PC-3 (cell line): ENCODE measurements at regions not wholly inside any gene's neighbourhood (a gene's known extent, or its start where the extent isn't known, plus 50 kb on each side); places are given as distances from the start of the nearest gene placed in this dataset.

ENCODE experiments used
- ATAC-seq: fragments of 200-7000 bp; cut with Tn5 transposase; 2 replicates; pipeline ENCODE4 v1.9.1; 2020; ENCODE audit warnings: mild to moderate bottlenecking, moderate library complexity
- BruUV-seq: library from RNA; stranded (reverse); fragments of 400-500 nt; replicated peaks from 2 replicates; lab custom pipeline; 2021; lab: Mats Ljungman, UMichigan
- CTCF ChIA-PET: fragments of 300-600 bp; sonication (Branson Sonifier 250); formaldehyde crosslinking; loops from one replicate; lab custom pipeline; 2022; ENCODE audit warnings: antibody characterized with exemption; lab: Charles Lee
- POLR2A ChIA-PET: fragments of 300-600 bp; sonication (Branson Sonifier 250); formaldehyde crosslinking; loops from one replicate; lab custom pipeline; 2022; ENCODE audit warnings: antibody characterized with exemption; ENCODE audit not compliant: unreplicated experiment; lab: Charles Lee
- DNase-seq: peaks from one replicate; pipeline ENCODE4 v3.0.0-alpha.2; 2015
- H2AFZ ChIP-seq: fragments of 300-600 bp; sonication (generic); 2 replicates; pipeline ENCODE4 v1.6.0; 2016; ENCODE audit warnings: antibody characterized with exemption, low read length
- H3F3A ChIP-seq: fragments of 300-600 bp; sonication (generic); one replicate; pipeline ENCODE4 v1.6.0; 2017; ENCODE audit warnings: antibody characterized with exemption, low read length, control low read depth, mild to moderate bottlenecking; ENCODE audit not compliant: unreplicated experiment
- H3K27ac ChIP-seq: fragments of 300-600 bp; sonication (generic); 2 replicates; pipeline ENCODE4 v1.5.1; 2016; ENCODE audit warnings: mild to moderate bottlenecking, low read length
- H3K27me3 ChIP-seq: fragments of 300-600 bp; sonication (generic); 2 replicates; pipeline ENCODE4 v1.6.1; 2016; ENCODE audit warnings: low read length, mixed read lengths
- H3K36me3 ChIP-seq: fragments of 300-600 bp; sonication (generic); 2 replicates; pipeline ENCODE4 v1.6.1; 2016; ENCODE audit warnings: low read depth, mixed run types, low read length, mixed read lengths
- H3K4me1 ChIP-seq: fragments of 300-600 bp; sonication (generic); 2 replicates; pipeline ENCODE4 v1.5.1; 2016; ENCODE audit warnings: low read length; ENCODE audit not compliant: insufficient read depth
- H3K4me2 ChIP-seq: fragments of 300-600 bp; sonication (generic); 2 replicates; pipeline ENCODE4 v1.6.0; 2016; ENCODE audit warnings: low read length
- H3K4me3 ChIP-seq: fragments of 300-600 bp; sonication (generic); 2 replicates; pipeline ENCODE4 v1.5.1; 2016; ENCODE audit warnings: mild to moderate bottlenecking, low read length, mixed read lengths
- H3K79me2 ChIP-seq: fragments of 300-600 bp; sonication (generic); 2 replicates; pipeline ENCODE4 v1.6.1; 2017; ENCODE audit warnings: low read length, mixed read lengths
- H3K9ac ChIP-seq: fragments of 300-600 bp; sonication (generic); 2 replicates; pipeline ENCODE4 v1.6.0; 2016; ENCODE audit warnings: mild to moderate bottlenecking, low read length
- H3K9me2 ChIP-seq: fragments of 300-600 bp; sonication (generic); replicated peaks from 2 replicates; pipeline ENCODE4 v1.6.1; 2016; ENCODE audit warnings: mixed run types, low read length, mixed read lengths
- H3K9me3 ChIP-seq: fragments of 300-600 bp; sonication (generic); 2 replicates; pipeline ENCODE4 v1.6.1; 2016; ENCODE audit warnings: low read length, mixed read lengths
- H4K20me1 ChIP-seq: fragments of 300-600 bp; sonication (generic); 2 replicates; pipeline ENCODE4 v1.6.1; 2016; ENCODE audit warnings: low read length, mixed read lengths
- CTCF ChIP-seq: fragments of 300-600 bp; sonication (generic); conservative IDR thresholded peaks from 2 replicates; pipeline ENCODE4 v1.5.1; 2017; ENCODE audit warnings: antibody characterized with exemption, low read depth, mild to moderate bottlenecking, low read length
- EZH2 ChIP-seq: fragments of 300-600 bp; sonication (generic); IDR thresholded peaks from one replicate; pipeline ENCODE4 v1.6.1; 2017; ENCODE audit warnings: antibody characterized with exemption, mild to moderate bottlenecking, low read length; ENCODE audit not compliant: unreplicated experiment
- EZH2phosphoT487 ChIP-seq: fragments of 300-600 bp; sonication (generic); IDR thresholded peaks from 2 replicates; pipeline ENCODE4 v1.6.1; 2018; ENCODE audit warnings: mild to moderate bottlenecking, antibody characterized with exemption, low read length, borderline replicate concordance
- intact Hi-C: fragments of 100-400 bp; cut with micrococcal nuclease; formaldehyde crosslinking; loops from 2 replicates; pipeline ENCODE4 v1.9.0; 2023

GRCh38 chr2:52510432-52510831, 1257.2 kb upstream of the CHAC2 start:
- Histone ChIP-seq H4K20me1 (no peaks in the 10 kb centered on the region), H3K4me3 (no peak overlapping the region), H3K9me2 (no peaks in the 10 kb centered on the region), H3K27me3 (no peaks in the 10 kb centered on the region), H3K27ac (peak overlapping the region; percentile 56), H3F3A (no peaks in the 10 kb centered on the region), H2AFZ (peak overlapping the region; percentile 23; the same call in 1 of the 2 replicates), H3K9ac (no peak overlapping the region), H3K36me3 (no peaks in the 10 kb centered on the region), H3K4me2 (peak overlapping the region; percentile 56), H3K79me2 (no peaks in the 10 kb centered on the region), H3K4me1 (peaks cover 13% of the 10 kb centered on the region), H3K9me3 (no peaks in the 10 kb centered on the region)
- ATAC-seq (peak; percentile 99), DNase-seq (peak; percentile 66)
- ChIA-PET CTCF (no interaction called here), POLR2A (no interaction called here)
- intact Hi-C loops = no loop called here
- no peak for TF ChIP-seq EZH2
- no peak for TF ChIP-seq CTCF
- no peak for TF ChIP-seq EZH2phosphoT487
- BruUV-seq = no TSS peak

- ChIA-PET CTCF (no interaction called here), POLR2A (no interaction called here)
- TF ChIP-seq CTCF (no peak), EZH2 (no peak), EZH2phosphoT487 (no peak)
- Histone ChIP-seq H3K27me3 (no peaks in the 10 kb centered on the region), H3K79me2 (no peaks in the 10 kb centered on the region), H3K4me1 (no peaks in the 10 kb centered on the region), H3K4me2 (no peak overlapping the region), H3K9me3 (no peaks in the 10 kb centered on the region), H3K9me2 (no peaks in the 10 kb centered on the region), H3F3A (no peaks in the 10 kb centered on the region), H4K20me1 (no peaks in the 10 kb centered on the region), H3K4me3 (no peak overlapping the region), H3K27ac (no peak overlapping the region), H2AFZ (no peak overlapping the region), H3K36me3 (no peaks in the 10 kb centered on the region), H3K9ac (no peak overlapping the region)
- no peak for ATAC-seq
- no peak for DNase-seq
- intact Hi-C loops = no loop called here
- BruUV-seq = no TSS peak
Observed at GRCh38 chr2:52502476-52502860, 1265.1 kb upstream of the CHAC2 start.

- Histone ChIP-seq H3K27me3 (no peaks in the 10 kb centered on the region), H3K9ac (no peak overlapping the region), H3K36me3 (no peaks in the 10 kb centered on the region), H2AFZ (no peak overlapping the region), H3K4me1 (no peaks in the 10 kb centered on the region), H3K79me2 (no peaks in the 10 kb centered on the region), H3K4me2 (no peak overlapping the region), H3K9me2 (no peaks in the 10 kb centered on the region), H3K27ac (no peak overlapping the region), H4K20me1 (no peaks in the 10 kb centered on the region), H3F3A (no peaks in the 10 kb centered on the region), H3K4me3 (no peak overlapping the region), H3K9me3 (no peaks in the 10 kb centered on the region)
- TF ChIP-seq EZH2phosphoT487 (no peak), CTCF (no peak), EZH2 (no peak)
- DNase-seq = no peak
- intact Hi-C loops = no loop called here
- POLR2A ChIA-PET = no interaction called here
- no TSS peak for BruUV-seq
- CTCF ChIA-PET = no interaction called here
- no peak for ATAC-seq
Observed at GRCh38 chr2:52501715-52502475, 1265.7 kb upstream of the CHAC2 start.
